BE2C (cell line): ENCODE measurements at regions not wholly inside any gene's neighbourhood (a gene's known extent, or its start where the extent isn't known, plus 50 kb on each side); places are given as distances from the start of the nearest gene placed in this dataset.
"Not testable (repeated sequence)": the region's sequence is repeated elsewhere in the genome, so short reads cannot be mapped to it uniquely, and the experiment has no call there.

Source experiments
- DNase-seq: peaks from one replicate; pipeline ENCODE4 v3.0.0-alpha.2; 2020
- H3K27me3 ChIP-seq: fragments of 250-450 bp; sonication (Bioruptor Pico); 2 replicates; pipeline ENCODE4 v1.5.1; 2020; ENCODE audit warnings: mild to moderate bottlenecking
- H3K36me3 ChIP-seq: fragments of 250-450 bp; sonication (Bioruptor Pico); 2 replicates; pipeline ENCODE4 v1.5.1; 2020; ENCODE audit warnings: mild to moderate bottlenecking
- H3K4me1 ChIP-seq: fragments of 250-450 bp; sonication (Bioruptor Pico); 2 replicates; pipeline ENCODE4 v1.5.1; 2020
- H3K4me3 ChIP-seq: 2 replicates; pipeline ENCODE4 v1.5.1; 2011; ENCODE audit warnings: low read depth, low read length
- H3K9me3 ChIP-seq: fragments of 250-450 bp; sonication (Bioruptor Pico); 2 replicates; pipeline ENCODE4 v1.5.1; 2020
- CTCF ChIP-seq: IDR thresholded peaks from 2 replicates; pipeline ENCODE4 v1.5.1; 2012; ENCODE audit warnings: mild to moderate bottlenecking, low read depth, low read length

- no peaks in the 10 kb centered on the region for H3K4me1 ChIP-seq
- no peaks in the 10 kb centered on the region for H3K36me3 ChIP-seq
- H3K27me3 ChIP-seq: no peaks in the 10 kb centered on the region
- DNase-seq: no peak
- H3K9me3 ChIP-seq: no peaks in the 10 kb centered on the region
- no peak for TF ChIP-seq CTCF
- no peak overlapping the region for H3K4me3 ChIP-seq
Observed at GRCh38 chr14:56002342-56002741, 115.9 kb upstream of the PELI2 start.

GRCh38 chr14:56002876-56003625 is 115.2 kb upstream of the PELI2 start:
- no peaks in the 10 kb centered on the region for H3K36me3 ChIP-seq
- H3K27me3 ChIP-seq: no peaks in the 10 kb centered on the region
- no peaks in the 10 kb centered on the region for H3K9me3 ChIP-seq
- H3K4me1 ChIP-seq: no peaks in the 10 kb centered on the region
- H3K4me3 ChIP-seq: no peak overlapping the region
- no peak for DNase-seq
- no peak for TF ChIP-seq CTCF

- no peak for DNase-seq
- no peak for TF ChIP-seq CTCF
- Histone ChIP-seq H3K4me3 (no peak overlapping the region), H3K27me3 (no peaks in the 10 kb centered on the region), H3K4me1 (no peaks in the 10 kb centered on the region), H3K9me3 (no peaks in the 10 kb centered on the region), H3K36me3 (no peaks in the 10 kb centered on the region)
Observed at GRCh38 chr14:56004323-56004722, 113.9 kb upstream of the PELI2 start.

GRCh38 chr14:56004786-56005185 is 113.4 kb upstream of the PELI2 start:
- DNase-seq: no peak
- no peaks in the 10 kb centered on the region for H3K4me1 ChIP-seq
- TF ChIP-seq CTCF: no peak
- H3K27me3 ChIP-seq: no peaks in the 10 kb centered on the region
- H3K36me3 ChIP-seq: no peaks in the 10 kb centered on the region
- no peak overlapping the region for H3K4me3 ChIP-seq
- H3K9me3 ChIP-seq: no peaks in the 10 kb centered on the region

GRCh38 chr14:56005191-56006053 is 112.8 kb upstream of the PELI2 start:
- H3K4me3 ChIP-seq: no peak overlapping the region

GRCh38 chr14:56007491-56007890 is 110.7 kb upstream of the PELI2 start:
- not testable (repeated sequence) for H3K36me3 ChIP-seq, H3K4me3 ChIP-seq, DNase-seq, H3K9me3 ChIP-seq, H3K4me1 ChIP-seq, H3K27me3 ChIP-seq

More at GRCh38 chr14:56005191-56006053, 112.8 kb upstream of the PELI2 start:
- Histone ChIP-seq H3K9me3 (no peaks in the 10 kb centered on the region), H3K27me3 (no peaks in the 10 kb centered on the region), H3K36me3 (no peaks in the 10 kb centered on the region), H3K4me1 (no peaks in the 10 kb centered on the region)
- no peak for TF ChIP-seq CTCF
- DNase-seq: no peak
